HepG2 (cell line): ENCODE measurements at regions not wholly inside any gene's neighbourhood (a gene's known extent, or its start where the extent isn't known, plus 50 kb on each side); places are given as distances from the start of the nearest gene placed in this dataset.

Source experiments
- ATAC-seq: fragments of 200-7000 bp; cut with Tn5 transposase; 3 replicates; pipeline ENCODE4 v1.9.1; 2020; ENCODE audit warnings: mild to moderate bottlenecking, moderate library complexity
- BruUV-seq: library from RNA; stranded (reverse); fragments of 400-500 nt; replicated peaks from 2 replicates; lab custom pipeline; 2021; lab: Mats Ljungman, UMichigan
- CTCF ChIA-PET: fragments of 300-600 bp; formaldehyde crosslinking; extraction: SDS; loops from one replicate; lab custom pipeline; 2021; ENCODE audit warnings: low total read pairs, inconsistent platforms, low intra/inter-chr PET ratio; lab: Yijun Ruan, JAX
- POLR2A ChIA-PET: fragments of 350-600 bp; sonication (Branson Sonifier 250); formaldehyde crosslinking; loops from one replicate; lab custom pipeline; 2020; ENCODE audit warnings: antibody characterized with exemption, inconsistent platforms; lab: Yijun Ruan, JAX
- DNase-seq: peaks from one replicate; pipeline ENCODE4 v3.0.0-alpha.2; 2015; ENCODE audit warnings: low spot score
- FAIRE-seq: peaks from 3 replicates; lab custom pipeline; 2011; peaks lifted over from hg19 to GRCh38; lab: Jason Lieb, UNC
- H2AFZ ChIP-seq: one replicate; pipeline ENCODE4 v1.6.1; 2011; ENCODE audit warnings: low read length, inconsistent platforms
- H3K27ac ChIP-seq: fragments of 300-600 bp; 3 replicates; pipeline ENCODE4 v1.8.0; 2011; ENCODE audit warnings: mixed run types, mild to moderate bottlenecking, mixed read lengths, low read length, inconsistent platforms; ENCODE audit not compliant: insufficient read depth; ENCODE audit errors: extremely low read length
- H3K27me3 ChIP-seq, 2 experiments: fragments of 200-600 bp in 1 of 2; 2 replicates in 1 of 2; 3 replicates in 1 of 2; pipeline versions ENCODE4 v1.6.0 to v1.8.0; 2011; ENCODE audit warnings: low read length in 2 of 2, mild to moderate bottlenecking in 2 of 2, moderate library complexity in 2 of 2, inconsistent platforms in 1 of 2; ENCODE audit not compliant: insufficient read depth in 2 of 2, control insufficient read depth in 1 of 2
- H3K36me3 ChIP-seq, 2 experiments: fragments of 200-600 bp in 1 of 2; replicated peaks in 1 of 2; 2 replicates in 1 of 2; 3 replicates in 1 of 2; pipeline versions ENCODE4 v1.5.1 to v1.8.0; 2011; ENCODE audit warnings: low read length in 2 of 2, inconsistent platforms in 1 of 2; ENCODE audit not compliant: insufficient read depth in 2 of 2, control insufficient read depth in 1 of 2
- H3K4me1 ChIP-seq: 2 replicates; pipeline ENCODE4 v1.5.1; 2012; ENCODE audit warnings: low read length, inconsistent platforms; ENCODE audit not compliant: insufficient read depth
- H3K4me2 ChIP-seq: 2 replicates; pipeline ENCODE4 v1.6.0; 2011; ENCODE audit warnings: low read depth, low read length, inconsistent platforms
- H3K4me3 ChIP-seq, 3 experiments: fragments of 200-600 bp in 1 of 3; sonication (generic), shearing (Covaris generic) in 1 of 3; replicated peaks in 1 of 3; 2 replicates each; pipeline ENCODE4 v1.5.1; 2011 to 2016; ENCODE audit warnings: low read length in 3 of 3, inconsistent platforms in 2 of 3, low read depth in 2 of 3, mild to moderate bottlenecking in 2 of 3, control low read depth in 1 of 3, mixed read lengths in 1 of 3; ENCODE audit not compliant: insufficient read depth in 1 of 3
- H3K79me2 ChIP-seq: one replicate; pipeline ENCODE4 v1.6.1; 2011; ENCODE audit warnings: low read length, inconsistent platforms; ENCODE audit not compliant: insufficient read depth
- H3K9ac ChIP-seq: 2 replicates; pipeline ENCODE4 v1.6.0; 2011; ENCODE audit warnings: mild to moderate bottlenecking, low read depth, low read length, inconsistent platforms; ENCODE audit not compliant: insufficient read depth
- H3K9me3 ChIP-seq: 2 replicates; pipeline ENCODE4 v1.5.1; 2012; ENCODE audit warnings: mild to moderate bottlenecking, low read length
- H4K20me1 ChIP-seq: 2 replicates; pipeline ENCODE4 v1.6.0; 2011; ENCODE audit warnings: inconsistent platforms, mild to moderate bottlenecking, low read length, moderate library complexity; ENCODE audit not compliant: insufficient read depth
- MIXL1 ChIP-seq: IDR thresholded peaks from 2 replicates; pipeline ENCODE4 v1.6.1; 2016
- PHF20 ChIP-seq: sonication (generic); formaldehyde crosslinking; IDR thresholded peaks from 2 replicates; pipeline ENCODE4 v1.5.0; 2020; ENCODE audit warnings: mild to moderate bottlenecking, missing genetic modification reagents
- TEAD2 ChIP-seq: sonication (generic); formaldehyde crosslinking; IDR thresholded peaks from 2 replicates; pipeline ENCODE4 v1.9.0; 2021; ENCODE audit warnings: missing genetic modification reagents
- YEATS2 ChIP-seq: sonication (generic); formaldehyde crosslinking; IDR thresholded peaks from 2 replicates; pipeline ENCODE4 v1.4.0; 2020; ENCODE audit warnings: missing genetic modification reagents, borderline replicate concordance
- ZNF383 ChIP-seq: sonication (generic); formaldehyde crosslinking; IDR thresholded peaks from 2 replicates; pipeline ENCODE4 v1.4.0; 2020; ENCODE audit warnings: missing genetic modification reagents, mild to moderate bottlenecking, borderline replicate concordance
- ZNF670 ChIP-seq: sonication (generic); formaldehyde crosslinking; IDR thresholded peaks from 2 replicates; pipeline ENCODE4 v1.8.0; 2022; ENCODE audit warnings: mild to moderate bottlenecking, missing genetic modification reagents, borderline replicate concordance
- ZNF678 ChIP-seq: sonication (generic); formaldehyde crosslinking; IDR thresholded peaks from 2 replicates; pipeline ENCODE4 v1.4.0; 2020; ENCODE audit warnings: mild to moderate bottlenecking, missing genetic modification reagents
- ZNF704 ChIP-seq: sonication (generic); formaldehyde crosslinking; IDR thresholded peaks from 2 replicates; pipeline ENCODE4 v1.8.1; 2023; ENCODE audit warnings: mild to moderate bottlenecking, inconsistent platforms, moderate library complexity, missing genetic modification reagents, borderline replicate concordance
- ZNF746 ChIP-seq: sonication (generic); formaldehyde crosslinking; IDR thresholded peaks from 2 replicates; pipeline ENCODE4 v1.8.0; 2022; ENCODE audit warnings: mild to moderate bottlenecking, missing genetic modification reagents
- WGBS: methylation state at CpG from one replicate; pipeline ENCODE4 v1.1.6; 2017; ENCODE audit warnings: low lambda C conversion rate; 5-methylcytosine and 5-hydroxymethylcytosine counted together
- in situ Hi-C: cut with HindIII; loops from 2 replicates; pipeline ENCODE4 v1.10.0; 2017; ENCODE audit warnings: low pct_unique_long_range_greater_than_20kb; ENCODE audit not compliant: extremely low pct_ligation_motif_present
- intact Hi-C: fragments of 100-400 bp; cut with micrococcal nuclease; formaldehyde crosslinking; loops from one replicate; pipeline ENCODE4 v1.10.0; 2022; ENCODE audit not compliant: unreplicated experiment

- CTCF ChIA-PET, result no interaction called here
- ATAC-seq, result no peak
- Histone ChIP-seq H3K79me2 (no peaks in the 10 kb centered on the region), H3K4me1 (no peaks in the 10 kb centered on the region), H3K4me3 (no peak overlapping the region), H3K36me3 (no peaks in the 10 kb centered on the region), H3K9me3 (no peaks in the 10 kb centered on the region), H2AFZ (no peak overlapping the region), H3K27ac (no peak overlapping the region), H3K27me3 (no peaks in the 10 kb centered on the region), H3K4me2 (no peak overlapping the region), H3K9ac (no peak overlapping the region), H4K20me1 (no peaks in the 10 kb centered on the region)
- no peak for DNase-seq
- 2% methylated on average over 4 of the region's 4 CpGs for WGBS
- FAIRE-seq, result no peak
- POLR2A ChIA-PET, result no interaction called here
- no peak for TF ChIP-seq MIXL1 (CRISPR knock-in tag)
- no peak for TF ChIP-seq PHF20
- no peak for TF ChIP-seq ZNF670 (CRISPR knock-in tag)
- no peak for TF ChIP-seq ZNF746 (CRISPR knock-in tag)
- TF ChIP-seq ZNF383, result no peak
- TF ChIP-seq YEATS2 (CRISPR knock-in tag), result no peak
- no peak for TF ChIP-seq ZNF704 (CRISPR knock-in tag)
- TF ChIP-seq TEAD2 (CRISPR knock-in tag), result no peak
- TF ChIP-seq ZNF678, result no peak
- BruUV-seq, result no TSS peak
- in situ Hi-C loops (no loop called here), intact Hi-C loops (no loop called here)
Observed at GRCh38 chr11:23181022-23181807, 320.9 kb upstream of the CCDC179 start.
